ENCODE measurements at regions not wholly inside any gene's neighbourhood (a gene's known extent, or its start where the extent isn't known, plus 50 kb on each side); places are given as distances from the start of the nearest gene placed in this dataset.

DNA sequence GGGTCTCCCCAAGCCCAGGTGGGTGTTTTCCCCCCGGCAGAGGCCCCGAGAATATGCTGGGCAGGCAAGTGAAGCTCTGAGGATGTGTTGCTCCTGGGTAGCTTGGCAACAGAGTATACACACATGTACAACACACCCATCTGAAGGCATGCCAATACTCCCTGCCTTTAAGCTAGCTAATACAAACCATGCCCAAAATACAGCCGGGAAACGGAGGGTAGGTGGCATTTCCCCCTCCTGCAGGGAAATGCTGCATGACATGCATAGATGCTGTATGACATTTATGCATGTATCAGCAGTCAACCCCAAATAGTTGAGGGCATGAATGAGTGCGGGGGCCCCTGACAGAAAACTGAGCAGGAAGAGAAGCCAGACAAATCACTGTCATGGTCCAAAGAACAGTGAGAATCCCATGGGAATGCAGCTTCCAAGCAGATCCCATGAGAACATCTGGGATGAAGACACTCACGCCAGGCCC is 614.1 kb downstream of the EBF1 start:
- no peak for DNase-seq (ENCODE audit: low read depth in 4 of 4, low spot score in 2 of 4)

DNA sequence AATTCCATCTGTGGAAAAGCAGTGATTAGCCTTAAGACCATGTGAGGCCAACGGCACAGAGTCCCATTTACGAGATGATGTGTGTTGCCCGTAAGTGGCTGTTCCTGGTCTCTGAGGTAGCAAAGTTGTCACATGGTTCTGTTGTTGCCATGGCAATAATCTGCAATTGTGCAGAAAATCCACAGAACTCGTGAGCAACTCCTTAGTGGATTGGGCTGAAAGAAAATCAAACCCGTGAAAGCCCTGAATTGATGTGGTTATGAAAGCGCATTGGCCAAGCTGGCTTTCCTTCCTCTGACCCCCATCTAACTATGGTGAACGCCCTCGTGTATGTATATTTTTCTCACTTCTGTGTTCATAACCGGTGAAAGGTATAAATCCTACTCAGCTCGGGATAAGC is 614.7 kb downstream of the EBF1 start:
- DNase-seq (ENCODE audit: low read depth in 4 of 4, low spot score in 2 of 4) = no peak

DNA sequence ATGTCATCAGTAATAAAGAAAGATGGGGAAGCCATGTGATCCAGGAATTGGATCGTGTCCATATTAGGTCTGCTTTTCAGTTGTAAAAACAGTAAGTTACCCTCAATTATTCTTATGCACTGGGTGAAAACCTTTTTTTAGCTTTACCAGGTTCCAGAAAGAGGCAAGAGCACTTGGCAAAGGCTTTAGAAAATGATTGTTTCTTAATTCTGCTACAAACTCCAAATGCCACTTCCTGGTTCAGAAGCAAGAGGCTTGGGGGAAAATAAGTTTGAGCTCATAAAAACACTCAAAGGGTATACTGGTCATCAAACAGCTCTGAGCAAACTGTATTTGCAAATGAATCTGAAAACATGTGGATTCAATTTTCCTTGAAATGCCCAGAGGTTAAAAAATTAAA is 615.6 kb downstream of the EBF1 start:
- DNase-seq (ENCODE audit: low read depth in 4 of 4, low spot score in 2 of 4) = no peak

DNA sequence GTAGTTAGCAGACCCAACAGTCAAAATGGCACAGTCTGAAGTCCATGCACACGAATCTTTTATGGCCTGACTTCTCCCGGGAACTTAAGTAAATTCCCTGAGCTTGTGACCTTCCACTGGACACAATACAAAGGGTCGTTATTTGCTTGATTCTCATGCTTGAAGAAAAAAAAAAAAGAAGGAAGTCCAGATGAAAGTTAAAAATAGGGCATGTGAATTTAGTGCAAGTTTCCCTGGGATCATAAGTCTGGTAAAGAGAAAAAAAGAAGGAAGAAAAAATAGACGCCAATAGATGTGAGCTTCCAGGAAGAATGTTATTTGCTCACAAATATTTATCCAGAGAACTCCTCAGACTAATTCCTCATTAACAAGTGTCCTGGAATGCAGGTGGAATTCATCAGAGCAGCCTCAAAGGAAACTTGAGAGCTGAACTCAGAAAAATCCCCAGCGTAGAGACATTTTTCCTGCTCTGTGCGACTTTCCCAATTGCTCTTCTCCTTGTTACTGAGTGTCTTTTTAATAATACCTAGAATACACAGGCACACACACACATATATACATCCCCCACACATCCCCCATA is 616.3 kb downstream of the EBF1 start:
- DNase-seq (ENCODE audit: low read depth in 4 of 4, low spot score in 2 of 4) = no peak

DNA sequence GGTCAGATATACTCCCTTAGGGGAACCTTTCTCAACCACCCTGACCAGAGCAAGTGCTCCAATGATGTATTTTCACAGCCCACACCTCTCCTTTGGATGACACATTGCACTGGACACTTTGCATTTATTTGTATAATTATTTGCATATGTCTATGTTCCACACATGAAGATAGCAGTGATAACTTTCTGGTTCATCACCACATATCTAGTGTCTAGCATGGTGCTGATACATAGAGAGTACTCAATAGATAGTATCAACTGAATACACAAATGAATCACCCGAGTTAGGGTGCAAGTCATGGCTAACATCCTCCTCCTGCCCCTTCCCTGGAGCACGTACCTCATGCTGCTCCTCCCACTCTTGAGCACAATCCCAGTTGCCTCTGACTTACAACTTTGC is 617.6 kb downstream of the EBF1 start:
- no peak for DNase-seq (ENCODE audit: low read depth in 4 of 4, low spot score in 2 of 4)

DNA sequence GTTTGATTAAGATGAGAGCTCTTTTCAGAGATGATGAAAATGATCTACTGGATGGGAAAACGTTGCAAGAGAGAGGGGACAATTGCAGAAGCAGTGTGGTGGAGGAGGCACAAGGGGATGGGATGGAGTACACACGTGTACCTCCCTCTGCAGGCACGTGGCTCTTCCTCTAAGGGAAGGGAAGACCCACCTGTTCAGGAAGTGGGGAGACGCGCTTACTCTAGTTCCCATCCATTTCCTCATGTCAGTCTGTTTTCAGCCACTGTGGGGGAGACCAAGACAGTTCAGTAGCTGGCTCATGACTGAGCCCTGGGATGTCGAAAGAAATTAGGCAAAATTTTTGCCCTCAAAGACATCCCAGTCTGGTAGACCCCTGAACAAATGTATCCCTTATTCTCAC is 619.2 kb upstream of the CLINT1 start:
- DNase-seq (ENCODE audit: low read depth in 4 of 4, low spot score in 2 of 4) = no peak

DNA sequence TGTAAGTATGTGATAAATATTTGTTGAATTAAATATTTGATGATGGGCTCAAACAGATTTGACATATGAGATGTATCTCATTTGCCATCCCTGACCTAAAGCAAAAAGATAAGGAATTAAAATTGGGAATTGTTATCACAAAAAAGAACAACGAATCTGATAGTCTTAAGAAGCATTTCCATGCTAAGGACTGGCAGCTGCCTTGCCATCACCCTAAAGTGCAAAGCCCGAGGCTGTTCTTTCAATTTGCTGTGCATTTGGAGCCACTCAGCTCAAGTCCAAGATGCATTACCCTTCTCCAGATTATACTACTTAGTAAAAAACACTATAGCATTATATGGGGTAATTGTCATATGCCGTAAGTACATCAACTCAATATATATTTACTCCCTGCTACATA is 618.3 kb upstream of the CLINT1 start:
- no peak for DNase-seq (ENCODE audit: low read depth in 4 of 4, low spot score in 2 of 4)

DNA sequence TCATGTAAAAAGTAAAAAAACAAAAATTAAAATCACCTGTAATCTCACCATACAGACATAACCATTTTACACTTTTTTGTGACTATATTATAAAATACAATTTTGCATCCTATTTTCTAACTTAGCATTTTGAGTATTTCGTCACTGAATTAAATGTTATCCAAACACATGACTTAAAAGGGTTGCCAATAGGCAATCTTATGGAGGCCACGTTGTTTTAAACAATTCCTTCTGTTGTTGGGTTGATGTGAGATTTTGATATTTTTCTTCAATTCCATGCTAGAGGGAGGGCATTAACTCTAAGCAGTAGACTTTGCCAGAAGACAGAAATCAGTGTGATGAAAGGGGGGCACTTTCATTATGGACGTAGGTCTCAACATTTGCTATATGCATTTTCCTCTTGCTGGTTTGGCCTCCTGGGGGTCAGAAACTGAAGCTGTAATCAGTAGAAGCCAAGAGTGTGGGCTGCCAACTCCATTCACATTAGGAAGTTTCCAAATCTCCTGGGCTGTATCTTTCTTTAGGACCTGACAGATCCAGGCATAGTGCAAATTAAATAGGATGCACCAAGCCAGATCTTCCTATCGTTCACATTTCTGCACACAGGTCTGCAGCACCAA is 614.2 kb upstream of the CLINT1 start:
- DNase-seq (ENCODE audit: low read depth in 4 of 4, low spot score in 2 of 4) = no peak

DNA sequence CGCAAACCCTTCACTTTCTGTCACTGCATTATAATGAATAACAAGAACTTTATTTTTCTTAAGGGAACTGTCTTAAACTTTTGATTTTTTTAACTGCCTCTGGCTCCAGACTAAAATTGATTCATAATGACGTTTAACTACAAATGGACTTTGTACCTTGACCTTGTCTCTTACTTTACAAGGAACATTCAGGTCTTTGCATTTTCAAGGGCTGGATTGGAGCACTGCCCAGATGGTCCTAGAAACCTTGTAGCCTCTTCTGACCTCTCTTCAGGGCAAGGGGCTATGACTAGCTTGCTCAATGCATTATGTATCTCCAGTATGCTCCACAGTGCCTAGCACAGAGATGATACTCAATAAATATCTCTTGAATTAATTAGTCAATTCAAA is 612.6 kb upstream of the CLINT1 start:
- DNase-seq (ENCODE audit: low read depth in 4 of 4, low spot score in 2 of 4) = no peak

DNA sequence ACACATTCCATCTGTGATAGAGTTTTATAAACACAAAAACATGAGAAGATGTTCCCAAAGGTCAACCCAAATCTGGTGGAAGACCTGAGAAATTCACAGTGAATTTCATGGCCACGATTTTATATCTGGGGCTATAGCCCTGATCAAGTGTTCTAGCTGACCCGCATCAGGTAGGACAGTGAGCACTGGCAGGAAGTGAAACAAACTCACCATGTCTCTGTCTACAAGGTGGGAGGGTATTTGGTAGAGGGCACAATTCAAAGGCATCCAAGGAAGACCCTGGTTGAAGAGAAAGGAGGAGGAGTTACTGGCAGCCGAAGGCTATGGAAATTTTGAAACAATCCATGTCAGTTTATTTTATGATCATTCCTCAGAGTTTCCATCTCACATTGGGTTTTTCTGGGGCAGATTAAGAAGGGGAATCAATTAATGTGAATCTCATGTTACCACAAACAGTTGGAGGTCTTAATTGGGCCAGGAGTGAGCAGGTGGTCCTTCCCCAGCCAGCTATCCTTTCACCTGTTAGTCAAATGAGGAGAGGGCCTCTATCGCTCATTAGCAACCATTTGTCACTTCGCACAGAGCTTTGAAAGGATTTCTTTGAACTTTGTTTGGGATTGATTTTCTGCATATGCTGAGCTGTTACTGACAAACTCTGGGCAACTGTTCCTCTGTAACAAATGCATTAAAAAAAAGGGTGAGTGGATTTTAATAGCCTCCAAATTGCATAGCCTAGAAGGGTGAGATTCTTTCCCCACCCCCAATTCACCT is 612.0 kb upstream of the CLINT1 start:
- no peak for DNase-seq (ENCODE audit: low read depth in 4 of 4, low spot score in 2 of 4)

DNA sequence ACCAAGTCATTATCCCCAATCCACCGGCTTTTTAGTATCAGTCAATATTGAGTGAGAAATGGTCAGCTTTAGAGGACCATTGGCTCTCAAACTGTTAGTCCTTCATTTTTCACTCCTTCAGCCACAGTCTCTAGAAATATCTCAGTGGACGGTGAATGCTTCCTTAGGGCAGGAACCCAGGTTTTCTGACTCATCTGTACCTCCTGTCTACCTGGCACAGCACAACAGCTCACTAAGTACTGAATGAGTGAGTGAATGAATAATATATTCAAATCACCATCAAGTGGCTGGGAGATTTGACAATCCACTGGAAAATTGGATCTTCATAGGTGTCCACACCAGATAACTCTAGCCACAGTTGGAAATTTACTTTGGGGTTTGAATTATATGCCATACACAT is 609.5 kb upstream of the CLINT1 start:
- no peak for DNase-seq (ENCODE audit: low read depth in 4 of 4, low spot score in 2 of 4)

DNA sequence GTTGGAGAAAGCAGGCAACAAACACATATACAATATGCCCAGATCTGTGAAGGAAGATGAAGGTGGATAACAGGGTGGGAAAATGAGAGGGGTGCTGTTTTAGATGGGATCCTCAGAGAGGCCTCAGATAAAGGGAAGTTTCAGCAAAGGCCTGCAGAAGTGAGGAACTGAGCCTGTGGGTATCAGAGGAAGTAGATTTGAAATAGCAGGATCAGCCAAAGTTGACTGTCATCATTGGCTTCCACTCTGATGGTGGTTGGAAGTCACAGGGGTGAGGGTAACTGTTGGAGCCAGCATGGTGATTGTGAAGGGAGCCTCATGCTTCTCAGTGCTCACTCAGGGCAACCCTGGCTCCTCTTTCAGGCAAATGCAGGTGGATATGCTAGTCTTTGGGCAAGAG is 607.2 kb upstream of the CLINT1 start:
- no peak for DNase-seq (ENCODE audit: low read depth in 4 of 4, low spot score in 2 of 4)

DNA sequence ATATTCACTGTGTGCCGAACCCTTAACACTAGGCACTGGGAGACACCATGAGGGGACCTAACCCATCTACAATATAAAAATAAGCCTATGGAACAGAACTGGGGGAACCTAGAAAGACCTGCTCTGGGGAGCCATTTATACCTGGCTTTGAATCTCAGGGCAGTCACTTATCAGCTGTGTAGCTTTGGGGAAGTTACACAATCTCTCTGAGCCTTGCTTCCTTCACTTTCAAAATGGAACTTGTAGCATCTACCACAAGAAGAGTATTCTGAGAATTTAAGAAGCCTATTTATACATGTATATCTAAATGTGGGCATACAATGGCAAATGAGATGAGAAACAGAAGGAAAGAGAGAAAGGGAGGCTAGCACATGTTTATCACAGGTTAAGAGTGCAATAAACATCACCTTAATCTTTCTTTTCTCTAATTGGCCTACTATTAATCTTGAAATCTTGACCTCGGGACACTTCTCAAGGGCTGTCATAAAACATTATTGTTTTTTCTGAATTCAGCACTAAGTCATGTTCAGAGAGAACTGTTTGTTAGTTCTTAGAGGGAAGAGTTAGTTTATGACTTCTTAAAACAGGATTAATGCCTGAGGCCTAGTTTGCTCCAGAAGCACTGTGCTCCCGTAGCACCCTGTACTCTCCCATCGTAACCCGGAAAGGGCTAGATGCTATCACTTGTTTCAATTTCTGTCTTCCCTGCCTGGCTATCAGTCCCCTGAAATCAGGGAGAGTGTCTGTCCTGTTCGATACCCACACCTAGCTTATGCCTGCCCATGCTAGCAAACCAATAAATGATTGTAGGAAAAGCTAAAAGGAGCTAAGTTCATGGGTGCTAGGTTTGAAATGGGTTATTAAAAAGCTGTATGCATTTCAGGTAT is 606.4 kb upstream of the CLINT1 start:
- DNase-seq (ENCODE audit: low read depth in 4 of 4, low spot score in 2 of 4) = no peak

DNA sequence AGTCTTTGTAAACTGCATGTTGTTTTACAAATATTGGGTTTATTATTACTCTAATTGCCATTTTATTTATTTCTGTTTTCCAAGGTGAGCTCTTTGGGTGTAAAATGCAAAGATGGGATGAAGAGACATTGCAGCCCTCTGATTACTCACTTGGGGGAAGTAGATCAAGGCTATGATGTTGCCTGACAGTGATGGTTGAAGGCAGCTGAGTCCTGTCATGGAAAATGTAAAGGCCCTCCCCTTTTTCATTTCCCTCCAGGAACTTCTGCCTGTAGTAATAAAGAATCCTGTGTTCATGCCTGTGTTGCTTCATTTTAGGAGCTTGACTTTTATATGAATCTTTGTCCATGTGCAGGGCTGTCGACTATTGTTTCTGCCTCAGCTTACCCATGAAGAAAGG is 605.4 kb upstream of the CLINT1 start:
- no peak for DNase-seq (ENCODE audit: low read depth in 4 of 4, low spot score in 2 of 4)

DNA sequence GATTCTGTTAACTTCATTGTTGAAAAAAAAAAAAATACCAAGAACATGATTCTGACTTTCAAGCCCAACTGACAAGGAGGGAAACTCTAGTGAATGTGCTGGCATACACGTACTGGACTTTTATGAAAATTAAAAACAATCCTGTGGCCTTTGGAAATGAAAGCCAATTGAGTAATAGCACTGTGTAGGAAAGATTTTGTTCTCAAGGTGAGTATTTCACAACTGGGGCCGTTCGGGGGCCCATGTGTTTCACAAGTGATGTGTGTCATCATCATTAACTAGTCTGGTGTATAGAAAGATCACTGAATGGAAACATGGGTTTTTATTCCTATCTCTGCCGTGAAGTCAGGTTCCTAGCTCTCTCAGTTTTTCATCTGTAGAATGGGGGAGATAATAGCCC is 605.0 kb upstream of the CLINT1 start:
- DNase-seq (ENCODE audit: low read depth in 4 of 4, low spot score in 2 of 4) = no peak

DNA sequence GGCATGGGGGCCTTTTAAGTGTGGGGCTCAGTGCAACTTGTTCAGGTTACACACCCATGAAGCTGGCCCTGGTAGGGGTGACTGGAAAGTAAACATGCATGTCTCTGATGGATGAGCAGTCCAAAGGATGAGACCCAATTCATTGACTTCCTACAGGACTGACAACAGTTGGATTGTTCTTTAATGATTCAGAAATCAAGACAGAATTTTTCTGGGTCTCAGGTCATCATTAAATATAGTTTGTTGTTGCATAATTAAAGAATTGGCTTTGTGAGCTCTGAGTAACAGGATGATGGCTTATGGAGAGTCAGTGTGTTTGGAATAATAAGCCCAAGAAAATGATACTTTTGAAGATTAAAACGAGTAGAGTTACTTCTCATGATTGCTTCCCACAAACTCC is 604.2 kb upstream of the CLINT1 start:
- no peak for DNase-seq (ENCODE audit: low read depth in 4 of 4, low spot score in 2 of 4)

DNA sequence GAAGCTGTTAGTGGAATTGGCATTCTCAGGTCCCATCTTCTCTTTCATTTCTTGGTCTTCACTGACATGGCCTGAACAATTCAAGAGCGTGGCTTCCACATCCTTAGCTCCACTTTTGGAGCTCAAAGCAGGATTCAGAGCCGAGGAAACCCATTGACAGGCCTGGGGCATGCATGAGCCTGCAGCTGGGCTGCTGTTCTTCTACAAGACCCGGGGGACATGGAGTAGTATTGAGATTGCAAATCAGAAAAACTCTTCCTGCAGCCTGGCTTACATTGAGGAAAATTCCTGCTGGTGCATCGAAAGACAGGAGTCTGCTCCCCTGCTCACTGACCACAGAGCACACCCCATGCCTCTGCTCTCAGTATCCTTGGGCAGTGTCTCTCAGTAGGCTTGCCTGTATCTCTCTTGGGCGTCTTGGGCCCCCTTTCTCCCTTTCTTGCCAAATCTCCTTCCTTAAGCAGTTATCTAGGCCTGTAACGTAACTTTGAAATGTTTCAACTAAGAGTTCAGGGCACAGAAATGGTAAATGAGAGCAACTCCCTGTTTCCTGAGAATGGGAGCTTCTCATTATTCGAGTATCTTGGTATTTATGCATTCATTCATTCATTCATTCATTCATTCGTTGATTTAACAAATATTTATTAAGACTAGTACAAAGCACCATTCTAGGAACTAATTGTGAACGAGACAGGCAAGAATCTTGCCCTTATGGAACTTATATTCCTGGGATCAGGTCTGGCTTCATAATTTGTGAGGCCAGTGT is 603.6 kb upstream of the CLINT1 start:
- DNase-seq (ENCODE audit: low read depth in 4 of 4, low spot score in 2 of 4) = no peak

DNA sequence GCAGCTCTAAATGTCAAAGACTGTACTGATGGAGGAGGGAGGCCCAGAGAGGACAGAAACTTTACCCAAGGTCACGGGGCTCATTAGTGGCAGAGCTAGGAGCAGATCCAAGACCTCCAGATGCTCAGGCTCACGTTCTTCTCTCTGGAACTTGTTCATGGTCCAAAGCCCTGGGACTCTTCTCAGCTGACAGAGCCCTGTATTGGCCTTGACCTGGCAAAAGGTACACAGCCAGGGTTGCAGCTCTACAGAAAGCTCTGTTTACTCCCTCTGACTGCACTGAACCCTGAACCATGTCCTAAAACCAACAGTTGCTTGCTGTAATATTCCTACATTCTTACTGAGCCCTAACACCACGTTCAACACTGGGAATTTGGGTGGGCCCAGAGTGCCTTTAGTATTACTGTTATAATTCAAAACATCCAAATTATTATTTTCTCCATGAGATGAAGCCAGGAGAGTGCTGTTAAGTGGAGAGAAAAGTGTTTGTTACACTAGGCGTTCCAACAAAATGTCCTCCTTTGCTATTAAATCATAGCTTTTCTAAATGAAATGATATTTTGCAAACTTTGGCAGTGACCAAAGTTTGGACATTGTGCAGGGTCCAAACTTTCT is 602.4 kb upstream of the CLINT1 start:
- no peak for DNase-seq (ENCODE audit: low read depth in 4 of 4, low spot score in 2 of 4)

DNA sequence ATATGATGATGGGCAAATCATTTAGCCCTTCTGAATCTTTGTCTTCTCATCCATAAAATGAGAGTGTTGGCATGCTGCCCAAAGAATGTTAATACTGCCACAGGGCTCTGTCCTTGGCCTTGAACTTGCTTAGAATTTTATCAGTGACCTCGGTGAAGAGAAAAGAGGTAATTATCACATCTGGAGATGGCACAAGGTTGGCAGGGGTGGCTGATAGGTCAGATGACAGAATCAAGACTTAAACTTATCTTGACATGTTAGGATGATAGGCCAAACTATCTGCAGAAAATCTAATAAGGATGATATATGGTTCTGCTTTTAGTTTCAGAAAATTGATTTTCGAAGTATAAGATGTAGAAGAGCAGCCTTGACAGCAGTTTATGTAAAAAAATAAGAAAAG is 599.1 kb upstream of the CLINT1 start:
- DNase-seq (ENCODE audit: low read depth in 4 of 4, low spot score in 2 of 4) = no peak

DNA sequence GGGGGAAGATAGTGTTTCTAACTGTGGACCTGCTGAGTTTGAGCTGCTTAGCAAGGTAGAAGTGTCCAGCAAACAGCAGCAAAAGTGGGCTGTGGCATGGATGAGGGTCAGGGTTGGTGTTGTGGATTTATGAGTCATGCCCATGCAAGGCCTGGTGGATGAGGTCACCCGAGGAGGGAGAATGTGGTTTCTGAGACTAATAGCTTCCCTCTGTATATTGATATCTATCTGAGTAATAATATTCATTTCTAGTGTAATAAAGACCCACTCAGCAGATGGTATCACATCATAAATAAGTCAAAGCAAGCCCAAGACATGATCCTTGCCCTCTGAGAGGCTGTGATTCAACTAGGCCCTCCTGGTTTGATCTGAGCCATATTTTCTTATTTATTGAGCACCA is 597.8 kb upstream of the CLINT1 start:
- no peak for DNase-seq (ENCODE audit: low read depth in 4 of 4, low spot score in 2 of 4)
